GM21423 (cell line): ENCODE measurements at regions not wholly inside any gene's neighbourhood (a gene's known extent, or its start where the extent isn't known, plus 50 kb on each side); places are given as distances from the start of the nearest gene placed in this dataset.
"Not testable (repeated sequence)": the region's sequence is repeated elsewhere in the genome, so short reads cannot be mapped to it uniquely, and the experiment has no call there.

Experiments used
- ATAC-seq: cut with Tn5 transposase; IDR thresholded peaks from one replicate; pipeline ENCODE4 v1.9.1; 2021; ENCODE audit warnings: mild to moderate bottlenecking, moderate library complexity; ENCODE audit not compliant: unreplicated experiment

GRCh38 chr9:19660019-19660418, 128.8 kb downstream of the SLC24A2 start:
- no peak for ATAC-seq

GRCh38 chr9:19656704-19657103, 132.1 kb downstream of the SLC24A2 start:
- ATAC-seq: no peak

- ATAC-seq: no peak
Measured at GRCh38 chr9:19651681-19652080, 137.2 kb downstream of the SLC24A2 start.

- no peak for ATAC-seq
Measured at GRCh38 chr9:19650312-19650711, 138.5 kb downstream of the SLC24A2 start.

GRCh38 chr9:19649336-19650041, 139.3 kb downstream of the SLC24A2 start:
- no peak for ATAC-seq

GRCh38 chr9:19648672-19649071, 140.2 kb downstream of the SLC24A2 start:
- ATAC-seq: no peak

- ATAC-seq: no peak
Measured at GRCh38 chr9:19643875-19644274, 145.0 kb downstream of the SLC24A2 start.

- ATAC-seq: no peak
Measured at GRCh38 chr9:19642256-19642655, 146.6 kb downstream of the SLC24A2 start.

GRCh38 chr9:19641046-19641445, 147.8 kb downstream of the SLC24A2 start:
- ATAC-seq: no peak

- ATAC-seq: no peak
Measured at GRCh38 chr9:19640014-19640413, 148.8 kb downstream of the SLC24A2 start.

- ATAC-seq: no peak
Measured at GRCh38 chr9:19637084-19637483, 151.8 kb downstream of the SLC24A2 start.

GRCh38 chr9:19634881-19635280, 154.0 kb downstream of the SLC24A2 start:
- ATAC-seq: no peak

- no peak for ATAC-seq
Measured at GRCh38 chr9:19631181-19631580, 157.7 kb downstream of the SLC24A2 start.

GRCh38 chr9:19630760-19631159, 158.1 kb downstream of the SLC24A2 start:
- no peak for ATAC-seq

GRCh38 chr9:19629488-19629887, 159.3 kb downstream of the SLC24A2 start:
- ATAC-seq: no peak

GRCh38 chr9:19625426-19625825, 163.4 kb downstream of the SLC24A2 start:
- ATAC-seq: not testable (repeated sequence)

GRCh38 chr9:19624519-19624918, 164.3 kb downstream of the SLC24A2 start:
- no peak for ATAC-seq

GRCh38 chr9:19623941-19624340, 164.9 kb downstream of the SLC24A2 start:
- no peak for ATAC-seq

- ATAC-seq: no peak
Measured at GRCh38 chr9:19620326-19620725, 168.5 kb downstream of the SLC24A2 start.

- no peak for ATAC-seq
Measured at GRCh38 chr9:19619221-19619620, 169.6 kb downstream of the SLC24A2 start.

- no peak for ATAC-seq
Measured at GRCh38 chr9:19618816-19619215, 170.0 kb downstream of the SLC24A2 start.

- ATAC-seq: no peak
Measured at GRCh38 chr9:19615036-19615624, 173.7 kb downstream of the SLC24A2 start.

- no peak for ATAC-seq
Measured at GRCh38 chr9:19614294-19614693, 174.5 kb downstream of the SLC24A2 start.
